ENCODE measurements at regions not wholly inside any gene's neighbourhood (a gene's known extent, or its start where the extent isn't known, plus 50 kb on each side); places are given as distances from the start of the nearest gene placed in this dataset.

GRCh38 chr2:58788402-58788801 is 547.3 kb upstream of the FANCL start:
- DNase-seq (ENCODE audit: insufficient read length, low spot score): no peak
- FAIRE-seq: no peak
- no peak for TF ChIP-seq CTCF (IDR thresholded peaks at IDR 0.05; ENCODE audit: insufficient read depth, missing control alignments)

GRCh38 chr2:58770846-58771245 is 529.7 kb upstream of the FANCL start:
- no peak for DNase-seq (ENCODE audit: insufficient read length, low spot score)
- no peak for TF ChIP-seq CTCF (IDR thresholded peaks at IDR 0.05; ENCODE audit: insufficient read depth, missing control alignments)
- FAIRE-seq: no peak

- TF ChIP-seq CTCF (IDR thresholded peaks at IDR 0.05; ENCODE audit: insufficient read depth, missing control alignments): no peak
- DNase-seq (ENCODE audit: insufficient read length, low spot score) (no peak), FAIRE-seq (no peak)
These were observed 528.7 kb upstream of the FANCL start for GRCh38 chr2:58769864-58770234.

- DNase-seq (ENCODE audit: insufficient read length, low spot score): no peak
- TF ChIP-seq CTCF (IDR thresholded peaks at IDR 0.05; ENCODE audit: insufficient read depth, missing control alignments): no peak
- no peak for FAIRE-seq
These were observed 528.2 kb upstream of the FANCL start for GRCh38 chr2:58769111-58769863.

- DNase-seq (ENCODE audit: insufficient read length, low spot score) (no peak), FAIRE-seq (no peak)
- no peak for TF ChIP-seq CTCF (IDR thresholded peaks at IDR 0.05; ENCODE audit: insufficient read depth, missing control alignments)
These were observed 527.6 kb upstream of the FANCL start for GRCh38 chr2:58768715-58769080.

- TF ChIP-seq CTCF (IDR thresholded peaks at IDR 0.05; ENCODE audit: insufficient read depth, missing control alignments): no peak
- no peak for DNase-seq (ENCODE audit: insufficient read length, low spot score)
- no peak for FAIRE-seq
These were observed 526.9 kb upstream of the FANCL start for GRCh38 chr2:58767828-58768714.
